GM23338 (cell line): ENCODE measurements at regions not wholly inside any gene's neighbourhood (a gene's known extent, or its start where the extent isn't known, plus 50 kb on each side); places are given as distances from the start of the nearest gene placed in this dataset.

Experiments used
- ATAC-seq: fragments of 200-7000 bp; cut with Tn5 transposase; 3 replicates; pipeline ENCODE4 v1.9.1; 2020
- DNase-seq: peaks from one replicate; pipeline ENCODE4 v3.0.0-alpha.2; 2015; ENCODE audit warnings: low spot score
- H2AFZ ChIP-seq: fragments of 200-600 bp; sonication (generic); 2 replicates; pipeline ENCODE4 v1.8.0; 2016; ENCODE audit warnings: antibody characterized with exemption, mild to moderate bottlenecking, moderate library complexity
- H3F3A ChIP-seq: fragments of 200-600 bp; sonication (generic); replicated peaks from 2 replicates; pipeline ENCODE4 v1.8.0; 2017; ENCODE audit warnings: antibody characterized with exemption, mixed run types, low read depth
- H3K27ac ChIP-seq: fragments of 200-600 bp; sonication (generic); 2 replicates; pipeline ENCODE4 v1.6.1; 2016; ENCODE audit warnings: low read depth
- H3K27me3 ChIP-seq: fragments of 200-600 bp; sonication (generic); 2 replicates; pipeline ENCODE4 v1.8.0; 2016; ENCODE audit warnings: mild to moderate bottlenecking, mixed run types, moderate library complexity; ENCODE audit not compliant: insufficient read depth
- H3K36me3 ChIP-seq: fragments of 200-600 bp; sonication (generic); 2 replicates; pipeline ENCODE4 v1.8.0; 2016; ENCODE audit warnings: mild to moderate bottlenecking; ENCODE audit not compliant: insufficient read depth
- H3K4me1 ChIP-seq: fragments of 200-600 bp; sonication (generic); 2 replicates; pipeline ENCODE4 v1.8.0; 2016; ENCODE audit warnings: mild to moderate bottlenecking, moderate library complexity; ENCODE audit not compliant: insufficient read depth
- H3K4me2 ChIP-seq: fragments of 200-600 bp; sonication (generic); 2 replicates; pipeline ENCODE4 v1.7.1; 2017; ENCODE audit warnings: mixed run types
- H3K4me3 ChIP-seq: fragments of 200-600 bp; sonication (generic); 2 replicates; pipeline ENCODE4 v1.6.1; 2016; ENCODE audit warnings: mixed run types
- H3K79me2 ChIP-seq: fragments of 200-600 bp; sonication (generic); replicated peaks from 2 replicates; pipeline ENCODE4 v1.8.0; 2017; ENCODE audit warnings: mild to moderate bottlenecking; ENCODE audit not compliant: insufficient read depth
- H3K9me2 ChIP-seq: fragments of 200-600 bp; sonication (generic); 2 replicates; pipeline ENCODE4 v1.8.0; 2017; ENCODE audit not compliant: insufficient read depth
- H4K20me1 ChIP-seq: fragments of 200-600 bp; sonication (generic); replicated peaks from 2 replicates; pipeline ENCODE4 v1.8.0; 2017; ENCODE audit warnings: mild to moderate bottlenecking; ENCODE audit not compliant: insufficient read depth
- H3K27ac Mint-ChIP-seq: 2 replicates; pipeline ENCODE4 v1.8.0; 2020; ENCODE audit warnings: inconsistent platforms, mild to moderate bottlenecking, moderate library complexity, mixed read lengths
- H3K27me3 Mint-ChIP-seq: 3 replicates; pipeline ENCODE4 v1.8.0; 2022; ENCODE audit warnings: low read depth, mild to moderate bottlenecking, moderate library complexity, mixed read lengths, inconsistent platforms; ENCODE audit not compliant: insufficient read depth, poor library complexity
- H3K36me3 Mint-ChIP-seq: 3 replicates; pipeline ENCODE4 v1.8.0; 2021; ENCODE audit warnings: low read depth, mild to moderate bottlenecking, inconsistent platforms, moderate library complexity, mixed read lengths
- H3K4me1 Mint-ChIP-seq: 3 replicates; pipeline ENCODE4 v1.8.0; 2020; ENCODE audit warnings: mild to moderate bottlenecking, inconsistent platforms, mixed read lengths
- H3K4me3 Mint-ChIP-seq: 3 replicates; pipeline ENCODE4 v1.8.0; 2021; ENCODE audit warnings: moderate library complexity, mild to moderate bottlenecking, inconsistent platforms, mixed read lengths
- H3K9me3 Mint-ChIP-seq: 3 replicates; pipeline ENCODE4 v1.8.0; 2020; ENCODE audit warnings: moderate library complexity, mild to moderate bottlenecking, inconsistent platforms, mixed read lengths
- CREB1 ChIP-seq: fragments of 250-450 bp; sonication (Bioruptor Pico); IDR thresholded peaks from 2 replicates; pipeline ENCODE4 v1.5.0; 2020; ENCODE audit warnings: low read depth, mild to moderate bottlenecking, moderate library complexity
- CTCF ChIP-seq, 2 experiments: fragments of 200-600 bp in 1 of 2; sonication (generic) in 1 of 2; conservative IDR thresholded peaks; 2 replicates each; pipeline versions ENCODE4 v1.5.1 to v1.6.1; 2016 to 2017; ENCODE audit warnings: antibody characterized with exemption in 2 of 2, low read depth in 2 of 2, mild to moderate bottlenecking in 2 of 2, moderate library complexity in 1 of 2
- EZH2 ChIP-seq: fragments of 200-600 bp; sonication (generic); IDR thresholded peaks from one replicate; pipeline ENCODE4 v1.8.0; 2017; ENCODE audit warnings: antibody characterized with exemption, mild to moderate bottlenecking, low read depth; ENCODE audit not compliant: unreplicated experiment
- EZH2phosphoT487 ChIP-seq: fragments of 200-600 bp; sonication (generic); IDR thresholded peaks from one replicate; pipeline ENCODE4 v1.8.1; 2018; ENCODE audit warnings: antibody characterized with exemption; ENCODE audit not compliant: unreplicated experiment
- JUNB ChIP-seq: IDR thresholded peaks from one replicate; pipeline ENCODE4 v1.6.1; 2016; ENCODE audit warnings: antibody characterized with exemption; ENCODE audit not compliant: unreplicated experiment
- NANOG ChIP-seq: IDR thresholded peaks from 2 replicates; pipeline ENCODE4 v1.6.1; 2016; ENCODE audit warnings: antibody characterized with exemption, borderline replicate concordance
- POLR2AphosphoS5 ChIP-seq: IDR thresholded peaks from 2 replicates; pipeline ENCODE4 v1.6.1; 2016; ENCODE audit warnings: antibody characterized with exemption, low read depth
- REST ChIP-seq: IDR thresholded peaks from one replicate; pipeline ENCODE4 v1.6.1; 2018; ENCODE audit warnings: antibody characterized with exemption; ENCODE audit not compliant: unreplicated experiment
- STAT1 ChIP-seq: IDR thresholded peaks from one replicate; pipeline ENCODE4 v1.6.1; 2016; ENCODE audit warnings: antibody characterized with exemption; ENCODE audit not compliant: unreplicated experiment
- ZNF114 ChIP-seq: fragments of 250-450 bp; sonication (Bioruptor Pico); IDR thresholded peaks from 2 replicates; pipeline ENCODE4 v1.5.0; 2020; ENCODE audit warnings: mild to moderate bottlenecking, moderate library complexity
- ZNF331 ChIP-seq: fragments of 250-450 bp; sonication (Bioruptor Pico); IDR thresholded peaks from 2 replicates; pipeline ENCODE4 v1.5.0; 2020; ENCODE audit warnings: low read depth, mild to moderate bottlenecking, moderate library complexity
- ZNF462 ChIP-seq: fragments of 250-450 bp; sonication (Bioruptor Pico); IDR thresholded peaks from 2 replicates; pipeline ENCODE4 v1.5.0; 2020; ENCODE audit warnings: mild to moderate bottlenecking, moderate library complexity
- TF ChIP-seq, protein P1 (sequence below): IDR thresholded peaks from 2 replicates; pipeline ENCODE4 v1.6.1; 2016; ENCODE audit warnings: antibody characterized with exemption

GRCh38 chr12:38159591-38160317 is 156.8 kb upstream of the ALG10B start:
- no peak for TF ChIP-seq EZH2phosphoT487
- no peak for TF ChIP-seq CREB1 (CRISPR knock-in tag)
- no peak for TF ChIP-seq CTCF (conservative IDR thresholded peaks at IDR 0.05; ENCODE audit: low read depth in 2 of 2)
- no peak for TF ChIP-seq JUNB
- no peak for TF ChIP-seq REST
- TF ChIP-seq, protein P1, sequence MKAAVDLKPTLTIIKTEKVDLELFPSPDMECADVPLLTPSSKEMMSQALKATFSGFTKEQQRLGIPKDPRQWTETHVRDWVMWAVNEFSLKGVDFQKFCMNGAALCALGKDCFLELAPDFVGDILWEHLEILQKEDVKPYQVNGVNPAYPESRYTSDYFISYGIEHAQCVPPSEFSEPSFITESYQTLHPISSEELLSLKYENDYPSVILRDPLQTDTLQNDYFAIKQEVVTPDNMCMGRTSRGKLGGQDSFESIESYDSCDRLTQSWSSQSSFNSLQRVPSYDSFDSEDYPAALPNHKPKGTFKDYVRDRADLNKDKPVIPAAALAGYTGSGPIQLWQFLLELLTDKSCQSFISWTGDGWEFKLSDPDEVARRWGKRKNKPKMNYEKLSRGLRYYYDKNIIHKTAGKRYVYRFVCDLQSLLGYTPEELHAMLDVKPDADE = no peak
- no peak for TF ChIP-seq NANOG
- TF ChIP-seq ZNF462 (CRISPR knock-in tag) = no peak
- TF ChIP-seq ZNF331 (CRISPR knock-in tag) = no peak
- TF ChIP-seq STAT1 = no peak
- TF ChIP-seq ZNF114 (CRISPR knock-in tag) = no peak
- no peak for TF ChIP-seq POLR2AphosphoS5
- TF ChIP-seq EZH2 = no peak
- no peak for ATAC-seq
- Histone ChIP-seq H3K4me1 (no peaks in the 10 kb centered on the region), H3K27ac (no peak overlapping the region), H2AFZ (no peak overlapping the region), H3K4me3 (no peak overlapping the region), H3K27me3 (no peaks in the 10 kb centered on the region), H3F3A (no peaks in the 10 kb centered on the region), H3K4me2 (no peak overlapping the region), H3K36me3 (no peaks in the 10 kb centered on the region), H4K20me1 (no peaks in the 10 kb centered on the region), H3K9me2 (no peaks in the 10 kb centered on the region), H3K79me2 (no peaks in the 10 kb centered on the region)
- DNase-seq = no peak
- Mint-ChIP-seq H3K4me1 (no peaks in the 10 kb centered on the region), H3K27ac (no peak overlapping the region), H3K36me3 (peaks cover 30% of the 10 kb centered on the region; the same call in 2 of the 3 replicates), H3K4me3 (no peak overlapping the region), H3K9me3 (peaks cover 95% of the 10 kb centered on the region), H3K27me3 (peaks cover 8% of the 10 kb centered on the region)
